Right lung (tissue), 2 donors: ENCODE measurements at regions not wholly inside any gene's neighbourhood (a gene's known extent, or its start where the extent isn't known, plus 50 kb on each side); places are given as distances from the start of the nearest gene placed in this dataset.
A peak's percentile ranks its signal among the peaks of the same experiment; 100 is the strongest.

Experiments used
- DNase-seq, 2 donors: peaks; one replicate each; pipeline ENCODE4 v3.0.0-alpha.2; 2013

DNA sequence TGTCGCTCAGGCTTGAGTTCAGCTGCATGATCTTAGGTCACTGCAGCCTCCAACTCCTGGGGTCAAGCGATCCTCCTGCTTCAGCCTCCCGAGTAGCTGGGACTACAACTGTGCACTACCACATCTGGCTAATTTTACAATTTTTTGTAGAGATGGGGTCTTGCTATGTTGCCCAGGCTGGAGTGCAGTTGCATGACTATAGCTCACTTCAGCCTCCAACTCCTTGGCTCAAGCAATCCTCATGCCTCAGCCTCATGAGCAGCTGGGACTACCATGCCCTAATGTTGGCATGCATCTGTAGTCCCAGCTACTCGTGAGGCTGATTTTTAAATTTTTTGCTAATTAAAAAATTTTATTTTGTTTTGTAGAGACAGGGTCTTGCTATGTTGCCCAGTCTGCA, 101.9 kb upstream of the NPTX2 start:
- DNase-seq, result no peak

DNA sequence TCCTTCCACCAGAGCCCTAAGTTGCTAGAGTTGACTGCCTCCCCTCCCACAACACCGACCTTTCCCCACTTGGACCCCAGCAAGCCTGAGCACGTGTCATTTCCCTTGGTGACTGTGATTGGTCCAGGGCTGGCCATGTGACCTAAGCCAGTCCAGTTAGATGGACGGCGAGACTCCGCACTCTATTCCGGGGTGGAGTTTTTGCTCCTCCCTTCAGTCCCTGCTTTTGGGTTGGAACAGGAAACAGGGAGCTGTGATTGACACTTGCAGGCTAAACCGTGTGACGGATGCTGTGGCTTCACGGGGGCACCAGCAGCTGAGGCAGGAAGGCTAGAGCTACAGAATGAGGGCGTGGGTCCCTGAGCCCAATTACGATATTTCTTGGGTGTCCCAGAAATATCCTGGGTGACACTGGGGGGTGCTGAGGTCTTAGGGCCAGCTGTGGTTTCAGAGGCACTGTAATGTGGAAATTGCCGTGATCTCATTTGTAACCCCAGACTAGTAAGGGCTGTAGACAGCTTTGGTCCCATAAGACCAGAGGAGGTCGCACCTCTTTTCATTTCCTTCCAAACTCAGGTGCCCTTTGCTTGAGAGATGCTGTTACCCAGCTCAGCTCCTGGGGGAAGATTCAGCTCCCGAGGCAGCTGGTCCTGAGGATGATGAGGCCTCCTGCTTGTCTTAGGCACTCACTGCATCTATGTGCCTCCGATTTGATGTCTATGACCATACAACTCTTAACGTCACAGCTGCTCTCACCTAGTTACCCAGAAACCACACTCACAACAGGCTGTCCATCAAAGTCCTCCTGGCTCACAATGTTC, 102.7 kb upstream of the NPTX2 start:
- DNase-seq, result no peak

DNA sequence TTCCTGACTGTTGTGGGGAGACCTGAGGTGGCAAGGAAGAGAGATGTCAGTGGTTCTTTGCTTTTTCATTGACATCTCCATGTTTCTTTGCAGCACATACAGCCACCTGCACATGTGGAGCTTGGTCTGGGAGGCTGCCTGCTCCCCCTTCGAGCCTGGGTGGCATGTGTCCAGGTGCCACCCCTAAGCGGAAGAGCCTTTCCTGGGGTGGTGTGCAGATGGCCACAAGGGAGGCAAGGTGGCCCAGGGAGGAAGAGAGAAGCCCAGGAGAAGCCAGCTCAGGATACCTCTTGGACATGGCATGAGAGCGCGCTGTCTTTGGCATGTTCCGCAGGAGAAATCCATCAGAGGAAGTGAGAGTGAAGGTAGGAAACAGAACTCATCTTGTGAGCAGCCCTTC, 105.9 kb upstream of the NPTX2 start:
- DNase-seq, result no peak

DNA sequence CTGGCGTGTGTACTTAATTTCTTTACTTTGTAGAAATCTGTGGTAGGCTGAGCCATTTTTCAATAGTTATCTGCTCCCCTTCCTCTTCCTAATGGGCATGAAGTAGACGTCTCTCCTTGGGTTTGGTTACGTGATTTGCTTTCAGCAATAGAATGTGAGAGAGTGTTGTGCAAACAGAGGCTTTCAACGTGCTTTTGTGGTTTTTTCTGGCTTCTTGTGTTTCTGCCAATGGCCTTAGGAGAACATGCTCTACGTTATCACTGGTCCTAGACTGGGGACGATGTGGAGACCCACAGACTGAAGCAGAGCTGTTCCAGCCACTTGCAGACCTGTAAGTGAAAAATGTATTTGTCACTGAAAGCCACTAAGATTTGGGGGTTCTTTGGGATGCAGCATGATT, 107.2 kb upstream of the NPTX2 start:
- DNase-seq, result no peak

DNA sequence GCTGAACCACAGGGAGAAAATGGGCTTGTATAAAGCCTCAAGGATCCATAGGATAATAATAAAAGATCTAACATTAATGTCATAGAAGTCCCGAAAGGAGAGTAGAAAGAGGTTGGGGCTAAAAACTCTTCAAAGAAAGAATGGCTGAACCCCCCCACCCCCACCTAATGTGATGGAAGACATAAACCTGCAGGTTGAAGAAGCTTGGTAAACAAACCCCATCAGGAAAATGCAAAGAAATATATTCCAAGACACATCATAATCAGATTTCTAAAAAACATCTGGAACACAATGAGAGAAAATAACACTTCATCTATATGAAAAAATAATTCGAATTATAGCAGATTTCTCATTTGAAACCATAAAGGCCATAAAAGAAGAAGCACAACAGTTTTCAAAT, 105.6 kb upstream of the BAIAP2L1 start:
- no peak for DNase-seq

DNA sequence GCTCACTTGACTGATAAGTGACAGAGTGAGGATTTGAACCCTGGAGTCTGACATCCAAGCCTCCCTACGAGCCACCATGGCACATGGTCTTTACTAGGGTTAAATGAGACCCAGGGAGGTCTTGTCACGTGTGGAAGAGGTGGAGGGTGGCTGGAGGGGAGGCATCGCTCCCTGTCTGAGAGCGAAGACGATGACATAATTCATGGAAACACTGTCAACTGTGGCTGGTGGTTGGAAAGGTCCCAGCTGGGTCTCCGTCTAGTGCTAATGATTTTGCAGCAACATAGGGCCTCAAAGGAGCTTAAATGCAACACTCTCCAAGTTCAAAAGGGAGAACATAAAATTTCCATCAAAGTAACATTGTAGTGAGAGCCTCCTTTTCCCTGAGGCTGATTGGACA, 99.9 kb upstream of the BAIAP2L1 start:
- no peak for DNase-seq

DNA sequence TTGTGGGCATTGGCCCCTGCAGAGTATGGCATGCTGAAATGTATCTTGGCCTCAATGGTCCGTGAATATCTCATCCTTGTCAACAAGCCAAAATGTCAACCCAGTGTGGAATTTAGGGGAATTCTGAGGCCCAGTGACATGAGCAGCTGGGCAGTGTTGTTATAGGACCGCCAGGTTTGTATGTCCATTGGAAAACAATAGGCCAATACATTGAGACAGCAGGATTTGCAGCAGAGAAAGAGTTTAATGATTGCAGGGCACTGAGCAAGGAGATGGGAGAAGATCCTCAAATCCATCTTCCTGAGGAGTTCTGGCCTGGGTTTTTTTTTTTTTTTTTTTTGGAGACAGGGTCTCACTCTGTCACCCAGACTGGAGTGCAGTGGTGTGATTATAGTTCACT, 95.7 kb upstream of the BAIAP2L1 start:
- no peak for DNase-seq

DNA sequence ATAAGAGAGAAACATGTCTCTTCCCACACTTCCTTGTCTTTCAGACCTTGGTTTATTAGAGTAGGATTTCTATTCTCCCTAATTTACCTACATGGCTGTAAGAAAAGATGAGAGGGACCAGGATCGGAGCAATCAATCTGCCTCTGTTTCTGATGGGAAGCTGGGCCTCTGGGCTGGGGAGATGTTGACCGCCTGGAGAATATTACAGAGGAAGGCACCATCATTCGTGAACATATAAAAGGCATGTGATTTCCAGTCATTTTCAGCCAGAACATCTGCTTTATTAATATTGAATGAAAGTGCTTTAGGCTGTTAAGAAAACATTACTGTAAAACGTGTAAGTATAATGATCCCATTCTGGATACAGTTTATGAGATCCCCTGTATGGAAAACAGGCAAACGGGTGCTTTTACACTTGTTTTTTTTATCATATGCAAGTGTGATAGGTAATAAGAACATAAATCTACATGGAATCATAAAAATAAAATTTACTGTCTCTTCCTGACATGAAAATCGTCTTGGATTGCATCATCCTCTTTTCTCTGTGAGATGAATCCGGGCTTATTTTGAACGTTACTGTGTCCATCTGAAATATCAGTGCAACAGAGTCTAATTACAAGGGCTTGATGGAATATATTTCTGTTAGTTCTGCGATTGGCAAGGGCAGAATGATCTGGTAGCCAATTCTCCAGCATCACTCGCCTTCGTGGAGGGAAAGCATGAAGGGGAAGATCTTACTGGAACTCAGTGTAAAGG, 94.5 kb upstream of the BAIAP2L1 start:
- DNase-seq, result no peak

DNA sequence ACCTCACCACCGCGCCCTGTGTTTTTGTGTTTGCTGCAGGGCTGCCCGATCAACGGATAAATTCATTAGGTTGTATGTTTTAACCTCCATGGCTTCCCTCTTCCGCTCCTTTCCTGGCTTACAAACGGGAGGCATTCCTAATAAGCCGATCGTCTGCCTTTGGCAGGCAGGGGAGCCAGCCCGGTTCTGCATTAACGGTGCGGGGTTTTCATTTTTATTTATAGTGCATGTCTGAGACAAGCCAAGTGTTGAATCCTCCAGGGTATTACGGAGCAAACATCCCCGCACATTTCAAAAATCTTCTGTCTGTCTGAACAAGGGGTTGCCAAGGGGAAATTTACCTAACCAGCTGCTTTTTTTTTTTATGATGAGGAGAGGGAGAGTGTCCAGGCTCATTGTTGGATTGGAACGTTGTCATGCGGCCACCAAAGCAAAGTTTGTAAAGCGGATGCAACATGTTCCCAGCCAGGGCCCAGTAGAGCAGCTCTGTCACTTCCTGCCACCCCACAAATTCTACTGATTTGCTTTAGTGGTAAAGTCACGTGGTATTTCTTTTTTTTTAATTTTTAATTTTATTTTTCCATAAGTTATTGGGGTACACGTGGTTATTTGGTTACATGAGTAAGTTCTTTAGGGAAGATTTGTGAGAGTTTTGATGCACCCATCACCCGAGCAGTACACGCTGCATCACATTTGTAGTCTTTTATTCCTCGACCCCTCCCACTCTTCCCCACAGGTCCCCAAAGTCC, 92.3 kb upstream of the BAIAP2L1 start:
- no peak for DNase-seq

DNA sequence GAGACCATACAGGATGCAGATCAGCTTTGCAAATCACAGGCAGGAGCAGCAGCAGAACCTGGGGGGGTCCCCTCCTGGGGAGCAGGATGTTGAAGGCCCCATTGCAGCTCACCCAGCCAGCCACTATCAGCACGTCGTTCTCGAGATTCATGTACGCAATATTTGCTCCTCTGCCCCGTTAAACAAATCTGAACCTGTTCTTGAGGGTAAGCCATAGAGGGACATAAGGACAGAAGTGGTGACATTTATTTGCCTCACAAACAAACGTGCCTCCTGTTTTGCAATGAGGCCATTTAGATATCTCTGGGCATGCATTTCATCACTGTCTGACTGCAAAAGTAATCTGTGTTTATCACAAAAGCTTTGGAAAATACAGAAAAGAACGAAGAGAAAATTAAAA, 87.3 kb upstream of the BAIAP2L1 start:
- no peak for DNase-seq

DNA sequence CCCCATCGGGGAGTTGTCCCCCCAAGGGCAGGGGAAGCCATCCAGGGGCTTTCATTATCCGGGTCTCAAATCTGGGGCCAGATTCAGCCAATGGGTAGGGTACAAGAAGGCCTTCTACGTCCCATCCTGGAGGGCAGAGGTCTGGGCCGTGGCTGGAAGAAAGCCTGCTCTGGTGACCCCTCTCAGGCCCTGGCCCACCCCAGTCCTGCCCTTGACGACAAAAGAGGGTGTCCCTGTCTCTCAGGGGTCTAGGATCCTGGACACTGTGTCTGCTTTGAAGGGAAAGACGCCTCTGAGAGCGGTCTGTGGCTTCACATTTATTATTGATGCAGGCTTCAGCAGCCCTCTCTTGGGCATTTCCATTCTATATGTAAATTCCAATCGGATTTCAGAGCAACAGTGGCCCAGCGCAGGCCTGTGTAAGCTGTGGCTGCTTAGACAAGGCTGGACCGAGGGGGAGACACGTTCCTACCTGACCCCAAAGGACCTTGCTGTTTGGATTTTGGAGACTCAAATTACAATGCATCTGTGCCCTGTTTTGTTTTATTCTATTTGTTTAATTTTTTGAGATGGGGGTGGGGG, 83.2 kb upstream of the BAIAP2L1 start:
- no peak for DNase-seq

DNA sequence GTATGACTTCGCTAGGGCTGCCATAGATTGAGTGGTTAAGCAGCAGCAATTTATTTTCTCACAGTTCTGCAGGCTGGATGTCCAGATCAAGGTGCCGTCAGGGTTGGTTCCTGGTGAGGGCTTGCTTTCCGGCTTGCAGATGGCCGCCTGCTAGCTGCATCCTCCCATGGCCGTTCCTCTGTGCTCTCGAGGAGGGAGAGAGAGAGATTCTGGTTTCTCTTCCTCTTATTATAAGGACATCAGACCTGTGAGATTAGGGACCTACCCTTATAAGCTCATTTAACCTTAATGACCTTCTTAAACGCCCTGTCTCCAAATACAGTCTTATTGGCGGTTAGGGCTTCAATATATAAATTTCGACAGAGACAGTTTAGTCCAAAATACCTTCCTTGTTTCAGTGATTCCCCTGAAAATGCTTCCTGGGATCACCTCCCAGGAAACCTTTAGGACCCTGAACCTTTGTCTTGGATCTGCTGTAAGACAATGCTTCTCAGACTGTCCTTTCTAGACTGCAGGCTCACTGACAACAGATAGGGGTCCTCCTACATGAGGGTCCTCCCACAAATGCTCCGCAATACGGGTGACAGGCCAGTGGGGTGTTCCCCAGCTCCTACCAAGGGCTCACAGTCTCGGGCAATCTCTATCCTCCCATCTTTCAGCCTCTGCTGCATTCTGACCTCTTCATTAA, 82.5 kb upstream of the BAIAP2L1 start:
- DNase-seq, result no peak

DNA sequence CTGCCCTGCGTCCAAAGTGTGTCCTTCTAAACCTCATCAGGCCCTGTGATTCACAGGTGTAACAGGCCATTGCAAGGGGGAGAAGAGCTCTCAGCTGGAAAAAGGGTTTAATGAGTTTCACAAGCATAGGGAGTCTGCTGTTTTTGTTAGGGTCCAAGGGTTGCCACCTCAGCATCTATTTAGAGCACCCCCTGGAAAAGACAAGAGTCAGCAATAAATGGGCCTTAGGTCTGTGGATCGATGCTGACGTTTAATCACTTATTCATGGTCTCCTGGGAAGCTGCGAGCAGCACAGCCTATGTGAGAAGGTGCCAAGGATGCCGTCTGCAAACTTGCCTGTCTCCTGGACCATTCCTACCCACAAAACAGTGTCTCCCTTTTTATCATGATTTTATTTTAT, 78.4 kb upstream of the BAIAP2L1 start:
- no peak for DNase-seq

DNA sequence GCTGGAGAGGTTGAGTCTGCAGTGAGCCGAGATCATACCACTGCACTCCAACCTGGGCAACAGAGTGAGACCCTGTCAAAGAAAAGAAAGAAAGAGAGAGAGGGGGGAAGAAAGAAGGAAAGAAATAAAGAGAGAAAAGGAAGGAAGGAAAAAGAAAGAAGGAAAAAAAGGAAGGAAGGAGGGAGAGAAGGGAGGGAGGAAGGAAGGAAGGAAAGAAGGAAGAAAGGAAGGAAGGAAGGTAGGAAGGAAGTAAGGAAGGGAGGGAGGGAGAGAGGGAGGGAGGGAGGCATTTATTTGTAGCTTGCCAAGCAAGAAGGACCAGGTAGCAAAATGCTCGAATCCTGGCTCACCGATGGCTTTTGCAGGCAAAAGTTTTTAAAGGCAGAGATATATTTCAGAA, 74.5 kb upstream of the BAIAP2L1 start:
- no peak for DNase-seq

DNA sequence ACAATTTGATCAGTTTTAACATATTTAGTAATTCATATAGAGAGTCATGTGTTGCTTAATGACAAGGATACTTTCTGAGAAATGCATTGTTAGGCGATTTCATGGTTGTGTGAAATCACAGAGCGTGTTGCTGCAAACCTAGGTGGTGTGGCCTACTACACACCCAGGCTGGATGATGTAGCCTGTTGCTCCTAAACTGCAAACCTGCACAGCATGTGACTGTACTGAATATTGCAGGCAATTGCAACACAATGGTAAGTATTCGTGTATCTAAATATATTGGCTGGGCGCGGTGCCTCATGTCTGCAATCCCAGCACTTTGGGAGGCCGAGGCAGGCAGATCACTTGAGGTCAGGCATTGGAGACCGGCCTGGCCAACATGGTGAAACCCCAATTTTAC, 73.7 kb upstream of the BAIAP2L1 start:
- DNase-seq, result no peak

DNA sequence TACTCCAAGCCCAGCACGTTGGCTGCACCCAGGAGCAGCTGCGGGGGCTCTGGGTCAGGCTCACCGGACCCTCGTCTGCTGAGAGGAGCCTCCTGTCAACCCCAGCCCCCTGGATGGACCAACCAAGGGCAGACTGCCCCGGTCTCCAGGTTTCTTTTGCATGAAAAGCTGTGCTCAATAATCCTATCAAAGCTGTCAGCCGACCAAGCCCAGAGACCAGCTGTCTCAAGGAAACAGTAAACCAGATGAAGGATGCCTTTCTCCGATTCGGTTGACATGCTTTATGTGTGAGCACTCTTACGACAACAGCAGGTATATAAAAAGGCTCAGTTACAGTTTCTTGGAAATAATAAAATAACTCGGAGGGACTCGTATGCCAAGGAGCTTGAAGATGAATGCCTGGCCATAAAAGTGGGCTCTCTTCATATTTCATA, 71.6 kb upstream of the BAIAP2L1 start:
- DNase-seq, result no peak

DNA sequence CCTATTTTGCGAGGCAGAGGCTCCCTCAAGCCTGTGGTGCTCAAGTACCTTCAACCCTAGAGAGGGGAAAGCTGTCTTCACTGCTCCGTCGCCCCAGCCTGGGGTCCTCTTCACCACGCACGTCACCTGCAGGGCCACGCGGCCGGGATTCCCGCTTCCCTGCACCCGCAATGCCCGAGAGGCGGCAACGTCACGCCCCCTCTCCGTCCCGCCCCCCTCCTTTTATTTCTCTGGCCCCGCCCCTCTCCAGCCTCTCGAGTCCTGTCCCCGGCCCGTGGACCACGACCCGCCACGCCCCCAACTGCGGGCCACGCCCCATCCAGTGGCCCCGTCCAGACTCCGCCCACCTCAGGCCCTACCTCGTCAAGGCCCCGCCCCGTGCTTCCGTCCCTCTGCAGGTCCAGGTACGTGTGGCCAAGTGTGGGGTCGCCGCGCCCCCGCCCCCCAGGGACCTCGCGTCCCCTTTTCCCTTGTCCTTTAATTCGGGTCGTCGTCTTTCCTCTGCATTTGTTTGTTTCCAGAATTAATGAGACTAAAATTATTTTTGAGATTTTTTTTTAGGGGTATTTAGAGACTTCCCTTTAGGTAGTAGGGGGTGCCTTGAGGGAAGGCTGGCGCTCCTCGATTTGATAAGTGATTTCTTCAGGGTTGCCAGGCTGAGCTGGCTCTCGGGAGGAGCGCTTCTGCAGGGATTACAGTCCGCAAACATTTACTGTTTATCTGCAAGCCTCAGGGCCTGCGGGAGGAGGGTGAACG, 69.8 kb upstream of the BAIAP2L1 start:
- DNase-seq, result peak in 1 of 2 donors; percentile 5

DNA sequence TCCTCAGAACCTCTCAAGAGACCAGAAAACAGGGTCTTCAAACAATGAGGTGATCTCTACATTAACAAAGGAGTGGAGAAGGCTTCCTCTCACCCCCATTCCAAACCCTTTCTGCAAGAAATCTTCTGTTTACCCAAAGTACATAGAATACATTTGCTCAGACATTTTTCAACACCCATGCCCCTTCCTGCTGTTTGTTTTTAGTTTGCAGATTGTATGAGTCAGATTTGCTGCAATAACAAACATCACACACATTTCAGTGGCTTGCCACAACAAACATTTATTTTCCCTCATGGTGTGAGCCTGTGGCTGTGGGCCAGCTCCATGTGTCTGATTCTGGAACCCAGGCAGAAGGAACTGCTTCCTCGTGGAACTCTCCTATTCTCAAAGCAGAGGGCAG, 68.2 kb upstream of the BAIAP2L1 start:
- no peak for DNase-seq

DNA sequence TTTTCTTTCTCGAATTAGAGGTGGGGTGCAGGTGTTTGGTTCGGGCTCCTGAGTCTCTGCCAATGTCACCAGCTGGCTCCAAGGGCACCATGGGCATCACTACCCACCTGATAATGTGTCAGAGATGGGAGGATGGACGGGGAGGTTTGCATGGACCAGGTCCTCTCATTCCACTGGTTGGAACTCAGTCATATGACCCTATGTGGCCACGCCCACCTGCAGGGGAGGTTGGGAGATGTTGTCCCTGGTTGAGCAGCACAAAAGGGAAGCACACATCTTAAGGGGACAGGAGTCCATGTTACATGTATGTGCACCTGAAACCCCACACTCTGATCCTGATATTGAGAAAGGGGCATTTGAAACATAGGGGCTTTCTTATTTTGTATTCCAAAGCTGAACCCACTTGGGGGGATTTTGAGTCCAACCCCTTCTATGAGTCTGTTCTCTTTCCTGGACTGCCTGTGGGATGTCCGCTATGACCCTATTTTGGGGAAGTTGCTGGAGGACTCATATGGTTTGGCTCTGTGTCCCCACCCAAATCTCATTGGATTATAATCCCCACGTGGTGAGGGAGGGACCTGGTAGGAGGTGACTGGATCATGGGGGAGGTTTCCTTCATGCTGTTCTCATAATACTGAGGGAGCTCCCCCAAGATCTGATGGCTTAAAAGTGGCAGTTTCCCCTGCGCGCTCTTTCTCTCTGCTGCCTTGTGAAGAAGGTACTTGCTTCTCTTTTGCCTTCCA, 66.9 kb upstream of the BAIAP2L1 start:
- DNase-seq, result no peak

DNA sequence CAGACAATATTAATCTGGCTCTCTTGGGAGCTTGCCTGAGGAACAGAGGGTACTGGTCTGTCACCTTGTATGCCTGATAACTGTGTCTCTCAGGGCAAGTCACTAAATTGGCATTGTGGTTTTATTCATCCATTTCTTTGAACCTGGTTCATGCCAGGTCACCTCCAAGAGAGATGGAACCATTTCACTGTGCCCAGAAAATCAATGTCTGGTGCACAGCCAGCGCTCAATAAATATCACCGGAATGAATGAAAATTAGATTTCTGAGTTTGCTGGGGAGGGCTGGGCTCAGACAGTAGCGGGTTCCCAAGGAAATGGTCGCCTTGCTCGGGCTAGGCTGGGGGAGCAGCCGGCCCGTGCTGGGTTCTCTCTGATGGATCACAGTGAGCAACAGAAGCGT, 64.1 kb upstream of the BAIAP2L1 start:
- no peak for DNase-seq
